ENCODE measurements at regions not wholly inside any gene's neighbourhood (a gene's known extent, or its start where the extent isn't known, plus 50 kb on each side); places are given as distances from the start of the nearest gene placed in this dataset.

DNA sequence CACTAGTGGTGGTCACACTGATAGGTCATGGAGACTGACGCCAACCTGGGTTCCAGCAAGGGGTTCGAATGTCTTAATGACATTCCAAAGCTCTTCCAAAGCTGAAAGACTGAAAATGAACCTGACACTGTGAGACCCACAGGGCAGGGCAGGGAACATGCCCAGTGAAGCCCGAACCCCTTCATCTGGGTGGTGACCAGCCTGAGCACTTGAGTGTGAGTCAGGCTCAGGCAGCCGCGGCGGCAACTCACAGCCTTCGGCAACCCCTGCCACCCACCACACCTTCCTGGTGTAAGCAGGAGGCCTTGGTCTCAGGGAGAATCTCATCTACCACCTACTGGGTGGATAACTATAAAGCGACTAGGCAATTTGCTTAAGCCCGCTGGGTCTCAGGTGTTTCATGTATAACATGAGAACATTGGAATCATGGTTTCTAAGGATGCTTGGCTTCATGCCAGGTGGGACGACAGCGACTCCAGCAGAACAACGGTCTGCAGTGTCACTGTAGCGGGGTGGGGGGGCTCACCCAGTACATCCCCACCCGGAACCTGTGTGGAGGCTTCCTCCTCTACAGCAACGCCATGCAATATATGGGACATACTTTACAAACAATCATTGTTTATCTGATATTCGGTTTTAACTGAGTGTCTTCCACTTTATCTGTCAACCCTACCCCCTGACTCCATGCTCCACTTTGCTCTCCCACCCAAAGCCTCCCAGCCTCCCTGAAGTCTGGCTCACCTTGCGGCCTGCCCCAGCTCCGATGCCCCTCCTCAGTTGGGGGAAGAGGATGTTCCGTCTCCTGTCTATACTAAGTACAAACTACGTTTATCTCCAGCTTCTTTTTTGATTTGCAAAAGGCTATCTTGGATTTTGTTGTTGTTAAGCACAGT lies 125.0 kb upstream of the MEF2A start:
- Histone ChIP-seq H3K27ac (peak overlapping the region in 11 of 21 experiments; percentile 12 to 87 (median 73)), H3K4me3 (no peak overlapping the region)

DNA sequence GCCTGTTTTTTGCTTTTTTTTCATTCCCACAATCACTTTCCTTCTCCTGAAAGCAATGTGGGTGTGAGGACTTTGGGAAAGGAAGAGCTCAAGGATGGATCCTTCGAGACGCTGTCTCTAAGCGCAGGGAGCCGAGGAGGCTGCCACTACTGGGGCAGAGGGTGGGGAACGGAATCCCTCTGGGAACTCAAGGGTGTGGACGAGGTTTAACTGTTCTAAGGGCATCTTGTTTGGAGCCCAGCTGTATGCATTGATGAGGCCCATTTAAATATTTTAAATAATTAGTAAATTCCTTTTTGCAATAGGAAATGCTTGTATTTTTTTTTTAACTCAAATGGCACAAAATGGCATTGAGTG lies 124.4 kb upstream of the MEF2A start:
- Histone ChIP-seq H3K27ac (peak overlapping the region in 16 of 21 experiments; percentile 12 to 87 (median 70)), H3K4me3 (no peak overlapping the region)

DNA sequence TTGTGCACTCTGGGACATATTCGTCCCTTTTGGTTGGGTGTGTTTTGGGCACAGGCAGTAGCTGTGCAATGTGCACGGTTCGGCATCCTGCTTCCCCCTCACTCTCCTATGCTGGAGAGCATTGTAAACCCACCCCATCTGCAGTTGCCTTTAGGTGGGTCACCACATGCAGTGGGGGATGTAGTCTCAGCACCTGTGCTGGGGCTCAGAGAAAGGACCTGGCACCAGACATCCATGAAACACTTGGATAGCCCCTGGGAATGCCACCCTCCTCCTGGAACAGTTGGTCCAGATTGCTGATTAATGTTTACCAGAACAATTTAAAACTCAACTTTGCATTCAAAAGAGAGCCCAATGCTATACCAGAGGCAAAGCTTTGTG lies 123.9 kb upstream of the MEF2A start:
- peak overlapping the region in 19 of 21 experiments; percentile 12 to 87 (median 66) for H3K27ac ChIP-seq
- H3K4me3 ChIP-seq, result no peak overlapping the region

DNA sequence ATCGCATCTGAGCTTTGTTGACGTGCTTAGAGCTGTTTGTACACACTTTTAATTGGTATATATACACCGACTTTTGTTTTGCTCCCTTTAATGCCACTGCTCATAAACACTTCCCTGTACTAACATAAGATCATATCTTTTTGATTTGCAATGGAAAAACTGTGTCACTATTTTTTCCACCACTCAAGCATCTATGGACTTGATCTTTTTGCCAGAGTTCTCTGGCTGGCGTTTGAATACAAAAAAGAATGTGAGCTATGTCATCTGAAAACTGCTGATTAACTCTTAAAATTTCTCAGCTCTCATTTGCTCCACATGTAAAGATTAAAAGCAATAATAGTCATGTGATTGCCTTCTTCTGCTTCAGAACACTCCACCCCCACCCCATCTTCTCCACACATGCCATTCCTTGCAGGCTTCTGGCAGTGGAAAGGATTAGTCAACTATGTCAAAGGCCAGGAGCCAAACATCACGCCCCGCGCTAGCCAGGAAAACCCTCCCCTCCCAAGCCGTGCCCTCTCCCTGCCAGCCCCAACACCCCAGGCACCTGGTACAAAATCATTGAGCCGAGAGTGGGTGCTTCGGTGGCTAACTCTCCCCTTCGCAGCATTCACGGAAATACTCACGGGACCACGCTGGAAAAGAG lies 123.4 kb upstream of the MEF2A start:
- Histone ChIP-seq H3K4me3 (no peak overlapping the region), H3K27ac (peak overlapping the region in 19 of 21 experiments; percentile 30 to 87 (median 66))

DNA sequence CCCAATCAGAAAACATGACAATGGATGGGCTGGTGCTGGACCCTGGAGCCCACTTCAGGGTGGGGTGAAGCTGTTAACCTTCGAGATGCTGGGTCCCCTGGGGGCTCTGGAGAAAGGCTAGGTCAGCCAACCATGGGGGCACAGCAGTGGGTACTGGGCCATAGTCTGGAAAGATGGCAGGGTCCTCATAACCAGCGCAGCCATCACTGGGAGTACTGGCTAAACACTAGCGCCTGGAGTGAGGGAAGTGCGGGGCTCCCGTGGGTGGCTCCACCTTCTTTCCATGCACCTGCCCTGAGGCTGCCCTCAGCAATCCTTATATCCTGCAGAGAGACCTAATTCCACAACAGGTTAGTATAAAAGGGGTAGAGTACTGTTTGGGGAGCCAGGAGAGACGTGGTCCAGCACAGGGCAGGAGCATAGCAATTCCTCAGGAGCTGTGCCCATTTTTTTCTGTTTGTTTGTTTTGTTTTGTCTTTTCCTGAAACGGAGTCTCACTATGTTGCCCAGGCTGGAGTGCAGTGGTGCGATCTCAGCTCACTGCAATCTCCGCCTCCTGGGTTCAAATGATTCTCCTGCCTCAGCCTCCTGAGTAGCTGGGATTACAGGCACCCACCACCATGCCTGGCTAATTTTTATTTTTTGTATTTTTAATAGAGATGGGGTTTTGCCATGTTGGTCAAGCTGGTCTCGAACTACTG lies 122.6 kb upstream of the MEF2A start:
- Histone ChIP-seq H3K4me3 (no peak overlapping the region), H3K27ac (peak overlapping the region in 16 of 21 experiments; percentile 6 to 87 (median 70))

DNA sequence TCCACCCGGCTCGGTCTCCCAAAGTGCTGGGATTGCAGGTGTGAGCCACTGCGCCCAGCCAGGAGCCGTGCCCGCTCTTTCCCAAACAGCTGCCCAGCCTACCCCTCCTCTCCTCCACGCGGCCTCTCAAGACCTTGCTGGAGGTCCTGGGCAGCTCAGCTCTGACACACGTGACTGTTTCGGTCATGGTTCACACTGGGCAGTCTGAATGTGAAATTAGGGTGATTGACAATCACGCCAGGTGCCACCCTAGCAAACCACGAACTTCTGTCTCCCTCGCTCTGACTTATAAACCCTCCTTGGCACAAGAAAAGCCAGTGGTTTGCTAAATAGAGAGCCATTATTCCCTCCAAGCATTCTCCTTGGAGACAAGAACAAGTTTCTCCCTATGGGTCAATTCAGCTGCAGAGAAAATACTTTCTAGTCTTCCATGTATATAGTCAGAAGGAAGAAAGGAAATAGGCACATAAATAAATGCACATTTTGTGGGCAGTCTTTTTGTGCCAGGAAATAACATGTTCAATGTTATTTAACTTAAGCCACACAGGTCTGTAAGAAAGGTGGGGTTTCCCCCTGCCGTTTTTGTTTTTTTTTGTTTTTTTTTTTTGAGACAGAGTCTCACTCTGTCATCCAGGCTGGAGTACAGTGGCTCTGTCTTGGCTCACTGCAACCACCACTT lies 121.9 kb upstream of the MEF2A start:
- no peak overlapping the region for H3K4me3 ChIP-seq
- H3K27ac ChIP-seq, result peak overlapping the region in 7 of 21 experiments; percentile 6 to 87 (median 64)

DNA sequence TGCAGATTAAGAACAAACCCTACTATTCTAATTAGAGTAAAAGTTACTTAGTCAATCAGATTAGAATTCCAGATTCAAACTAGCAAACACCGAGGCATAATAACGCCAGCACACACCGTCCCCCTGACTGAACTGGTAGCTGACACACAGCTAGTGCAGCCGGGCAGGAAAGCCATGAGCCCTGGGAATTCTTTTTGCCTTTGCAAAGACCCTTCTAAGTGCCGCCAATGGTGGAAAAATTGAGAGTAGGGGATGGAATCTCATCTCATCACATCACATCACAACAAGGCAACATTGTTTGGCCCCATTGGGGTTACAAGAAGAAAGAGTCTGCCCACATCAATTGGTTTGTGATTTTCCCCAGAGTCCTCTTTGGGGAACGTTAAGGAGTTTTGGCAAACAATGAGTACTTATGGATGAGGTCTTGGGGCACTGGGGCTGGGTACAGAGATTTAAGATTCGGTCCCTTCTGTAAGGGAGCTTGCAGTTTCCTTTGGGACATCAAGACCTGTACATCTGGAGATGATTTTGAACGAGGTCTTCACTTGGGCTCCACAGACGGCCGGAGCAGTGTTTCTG lies 120.4 kb upstream of the MEF2A start:
- Histone ChIP-seq H3K27ac (no peak overlapping the region), H3K4me3 (no peak overlapping the region)

DNA sequence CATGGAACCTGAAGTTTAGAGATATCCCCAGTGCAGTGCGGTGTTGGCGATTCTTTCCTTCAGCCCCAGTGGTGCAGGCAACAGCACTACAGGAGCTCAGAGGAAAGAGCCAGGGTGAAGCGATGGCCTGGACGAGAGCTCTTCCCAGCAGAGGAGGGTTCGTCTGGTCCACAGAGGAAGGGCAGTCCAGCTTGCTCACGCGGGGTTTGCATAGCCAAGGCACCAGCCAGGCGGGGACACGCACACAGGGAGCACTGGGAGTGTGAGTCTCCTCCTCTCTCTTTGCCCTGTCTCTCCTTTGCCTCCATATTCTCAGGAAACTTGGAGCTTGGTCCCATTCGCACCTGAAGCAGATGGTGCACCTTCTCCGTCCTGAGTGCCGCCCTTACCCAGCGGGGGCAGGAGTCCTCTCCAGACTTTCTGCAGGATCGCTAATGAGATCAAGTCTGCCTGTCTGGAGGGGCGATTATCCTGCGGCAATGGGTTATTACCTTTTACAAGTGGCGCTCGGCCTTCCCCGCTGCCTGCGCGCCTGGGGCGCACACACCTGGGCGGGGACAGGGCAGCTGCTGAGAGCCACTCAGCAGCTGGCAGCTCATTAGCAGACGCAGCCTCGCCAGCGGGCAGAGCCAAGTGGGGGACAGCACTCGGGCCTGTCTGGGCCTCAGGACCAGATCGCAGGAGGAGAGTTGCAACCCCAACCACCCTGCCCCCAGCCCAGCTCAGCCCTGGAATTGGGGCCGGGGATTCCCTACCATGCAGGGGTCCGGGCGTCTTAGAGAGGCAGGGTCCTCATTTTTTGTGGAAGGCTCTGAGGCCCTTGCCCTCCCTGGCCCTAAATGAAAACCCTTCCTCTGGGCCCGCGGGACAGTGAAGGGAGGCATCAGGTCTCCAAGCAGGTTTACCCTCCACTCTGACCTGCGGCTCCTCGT lies 119.0 kb upstream of the MEF2A start:
- no peak overlapping the region for H3K27ac ChIP-seq
- no peak overlapping the region for H3K4me3 ChIP-seq

DNA sequence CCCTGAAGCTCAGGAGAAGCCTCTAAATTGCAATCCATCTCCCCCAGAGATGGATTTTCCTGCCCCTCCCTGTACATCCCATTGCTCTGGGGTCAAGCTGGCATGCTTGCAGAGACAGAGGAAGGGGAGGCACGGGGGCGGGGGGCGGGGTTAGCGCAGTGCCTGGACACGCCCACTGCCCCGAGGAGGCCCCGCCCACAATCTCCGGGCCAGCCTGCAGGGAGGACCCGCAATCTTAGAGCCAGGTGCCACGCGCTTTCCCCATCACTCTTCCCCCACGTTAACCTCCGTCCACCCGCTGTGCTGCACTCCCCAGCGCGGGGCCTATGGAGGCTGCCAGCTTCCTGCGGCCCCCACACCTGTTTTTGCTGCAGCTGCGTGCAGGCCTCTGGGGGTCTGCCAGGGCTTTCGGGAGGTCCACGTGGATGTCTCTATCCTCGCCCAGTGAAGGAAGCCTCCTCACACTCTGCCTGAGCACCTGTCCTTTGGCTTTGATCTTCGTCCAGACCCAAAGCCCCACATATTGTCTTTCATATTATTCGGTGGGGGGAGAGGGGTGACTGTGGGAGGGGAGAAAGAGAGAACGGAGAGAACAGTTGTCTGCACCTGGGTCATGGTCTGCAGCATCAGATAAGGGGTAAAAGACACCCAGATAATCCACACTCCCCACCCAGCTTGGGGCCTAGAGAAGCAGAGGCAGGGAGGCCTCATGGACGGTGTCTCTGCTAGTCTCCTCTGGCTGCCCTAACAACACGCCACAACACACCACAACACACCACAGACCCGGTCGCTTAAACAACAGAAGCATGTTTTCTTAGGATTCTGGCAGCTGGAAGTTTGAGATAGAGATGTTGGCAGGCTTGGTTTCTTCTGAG lies 118.0 kb upstream of the MEF2A start:
- no peak overlapping the region for H3K27ac ChIP-seq
- H3K4me3 ChIP-seq, result no peak overlapping the region

DNA sequence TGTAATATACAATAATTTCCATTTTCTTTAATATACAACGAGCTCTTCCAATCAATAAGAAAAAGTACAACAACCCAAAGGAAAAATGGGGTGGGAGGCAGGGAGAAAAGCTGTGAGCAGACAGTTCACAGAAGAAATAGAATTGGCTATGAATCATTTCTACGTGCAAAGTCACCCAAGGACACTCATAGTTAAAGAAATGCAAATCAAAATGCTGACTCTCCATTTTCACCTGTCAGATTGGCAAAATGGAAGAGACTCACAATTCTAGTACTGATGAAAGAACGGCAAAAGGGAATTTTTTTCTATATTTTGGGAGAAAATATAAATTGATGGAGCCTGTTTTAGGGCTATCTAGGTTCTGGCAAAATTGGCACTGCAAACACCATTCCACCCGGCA lies 116.3 kb upstream of the MEF2A start:
- no peak overlapping the region for H3K4me3 ChIP-seq
- H3K27ac ChIP-seq, result peak overlapping the region in 5 of 21 experiments; percentile 76 to 93 (median 81)

DNA sequence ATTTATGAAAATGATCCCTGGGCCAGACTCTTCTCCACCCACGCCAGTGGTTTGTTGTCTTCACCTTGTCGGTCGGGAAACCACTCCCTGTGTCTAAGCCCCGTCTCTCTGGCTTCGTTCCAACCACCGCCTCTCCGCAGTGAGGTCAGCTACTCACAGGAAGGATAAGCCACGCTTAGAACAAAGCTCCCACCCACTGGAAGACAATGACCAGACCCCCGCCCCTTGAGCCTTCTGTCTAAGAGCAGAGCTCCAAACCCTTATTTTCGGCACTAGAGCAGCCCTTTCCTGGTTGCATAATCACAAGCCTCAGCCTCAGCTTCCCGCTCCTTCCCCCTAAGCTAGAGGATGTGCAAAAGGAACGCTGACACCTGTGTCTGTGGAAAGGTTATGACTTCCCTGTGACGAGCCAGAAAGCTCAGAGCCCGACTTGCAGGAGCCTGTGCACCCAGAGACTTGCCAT lies 114.9 kb upstream of the MEF2A start:
- H3K27ac ChIP-seq, result peak overlapping the region in 18 of 21 experiments; percentile 23 to 93 (median 72)
- peak overlapping the region in 1 of 7 experiments; percentile 11 for H3K4me3 ChIP-seq

DNA sequence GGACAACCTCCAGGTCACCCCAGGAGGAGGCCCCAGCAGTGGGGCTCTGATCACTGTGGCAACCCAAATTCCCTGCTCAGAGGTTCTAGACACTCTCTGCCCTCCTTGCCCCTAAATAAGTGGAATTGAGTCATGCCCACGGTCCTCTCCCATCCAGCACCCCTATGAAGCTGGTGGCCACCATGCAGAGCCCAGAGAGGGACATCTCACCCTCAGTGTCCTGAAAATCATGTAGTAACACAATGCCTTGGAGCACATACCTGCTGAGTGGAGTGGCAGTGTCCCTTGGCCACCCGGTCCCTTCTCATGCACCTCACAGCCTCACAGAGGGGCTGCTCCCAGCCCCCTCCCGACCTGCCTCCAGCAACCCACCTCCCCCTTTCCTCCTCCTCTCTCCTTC lies 114.3 kb upstream of the MEF2A start:
- H3K27ac ChIP-seq, result peak overlapping the region in 19 of 21 experiments; percentile 20 to 93 (median 69)
- H3K4me3 ChIP-seq, result no peak overlapping the region

DNA sequence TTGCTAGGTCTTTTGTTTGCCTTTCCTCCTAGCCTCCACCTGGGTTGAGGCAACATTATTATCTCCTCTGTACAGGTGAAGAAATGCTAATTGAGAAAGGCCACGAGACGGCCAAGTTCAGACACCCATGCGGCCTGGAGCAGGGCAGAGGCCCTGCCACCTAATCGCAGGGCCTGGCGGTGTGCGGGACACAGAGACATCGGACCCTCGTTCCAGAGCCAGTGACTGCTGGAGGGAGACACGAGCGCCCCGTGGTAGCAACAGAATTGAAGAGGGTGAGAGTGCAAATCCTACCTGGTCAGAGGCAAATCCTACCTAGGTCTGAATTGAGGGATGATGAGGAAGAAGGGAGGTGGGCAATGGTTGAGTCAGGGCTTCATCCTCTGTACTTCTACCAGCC lies 113.8 kb upstream of the MEF2A start:
- H3K27ac ChIP-seq, result peak overlapping the region in 16 of 21 experiments; percentile 4 to 93 (median 77)
- H3K4me3 ChIP-seq, result no peak overlapping the region

DNA sequence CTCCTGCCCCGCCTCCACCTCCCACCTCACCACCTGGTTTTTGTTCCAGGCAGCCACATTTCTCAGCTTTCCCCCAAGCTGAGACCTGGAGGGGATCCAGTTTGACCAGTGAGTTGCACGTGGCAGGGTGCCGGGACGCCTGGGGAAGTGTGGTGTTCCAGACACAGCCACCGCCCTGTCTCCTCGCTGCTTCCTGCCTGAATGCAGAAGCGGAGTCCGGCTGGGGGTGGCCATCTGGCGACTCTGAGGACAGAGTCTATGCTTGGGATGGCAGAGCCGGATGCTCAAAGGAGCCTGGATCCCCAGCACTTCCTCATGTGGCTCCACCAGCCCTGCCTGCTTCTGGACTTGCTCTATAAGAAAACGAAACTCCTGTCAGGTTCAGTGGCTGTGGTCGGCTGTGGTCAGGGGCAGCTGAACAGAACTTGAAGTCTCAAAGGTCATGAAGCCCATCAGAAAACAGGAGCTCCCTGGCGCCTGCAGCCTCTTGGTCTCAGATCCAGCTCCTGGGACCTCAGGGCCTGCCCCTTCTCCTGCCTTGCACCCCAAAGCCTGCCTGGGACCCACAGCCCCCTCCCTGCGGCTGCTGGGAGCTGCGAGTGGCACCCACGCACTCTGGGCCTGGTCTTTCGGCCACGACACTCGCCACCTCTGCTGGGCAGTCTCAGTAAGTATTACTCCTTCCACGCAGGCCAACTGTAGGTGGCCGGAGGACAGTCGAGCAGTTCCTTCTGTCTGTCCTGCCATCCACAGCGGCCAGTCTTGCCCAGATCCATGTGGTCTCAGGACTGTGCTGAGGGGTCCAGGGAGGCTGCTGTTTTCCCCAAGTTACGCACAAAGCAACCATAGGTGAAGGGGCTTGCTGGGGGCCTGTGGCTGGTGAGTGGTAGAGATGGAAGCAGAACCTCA lies 112.8 kb upstream of the MEF2A start:
- Histone ChIP-seq H3K27ac (peak overlapping the region in 19 of 21 experiments; percentile 4 to 93 (median 76)), H3K4me3 (no peak overlapping the region)

DNA sequence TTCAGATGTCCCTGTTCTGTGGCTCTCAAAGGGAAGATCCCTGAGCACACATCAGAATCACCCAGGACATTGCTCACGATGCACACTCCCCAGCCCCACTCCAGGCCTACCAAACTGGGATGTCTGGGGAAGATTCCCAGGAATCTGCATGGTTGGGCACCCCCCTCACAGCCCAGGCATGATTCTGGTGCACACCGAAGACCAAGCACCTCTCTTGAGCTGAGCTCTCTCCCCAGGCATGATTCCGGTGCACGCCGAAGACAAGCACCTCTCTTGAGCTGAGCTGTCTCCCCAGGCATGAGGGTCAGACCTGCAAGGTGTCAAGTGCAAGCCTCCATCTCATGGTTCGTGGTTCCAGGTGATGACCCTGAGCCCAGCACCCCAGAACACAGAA lies 112.2 kb upstream of the MEF2A start:
- H3K4me3 ChIP-seq, result no peak overlapping the region
- peak overlapping the region in 17 of 21 experiments; percentile 4 to 93 (median 81) for H3K27ac ChIP-seq

DNA sequence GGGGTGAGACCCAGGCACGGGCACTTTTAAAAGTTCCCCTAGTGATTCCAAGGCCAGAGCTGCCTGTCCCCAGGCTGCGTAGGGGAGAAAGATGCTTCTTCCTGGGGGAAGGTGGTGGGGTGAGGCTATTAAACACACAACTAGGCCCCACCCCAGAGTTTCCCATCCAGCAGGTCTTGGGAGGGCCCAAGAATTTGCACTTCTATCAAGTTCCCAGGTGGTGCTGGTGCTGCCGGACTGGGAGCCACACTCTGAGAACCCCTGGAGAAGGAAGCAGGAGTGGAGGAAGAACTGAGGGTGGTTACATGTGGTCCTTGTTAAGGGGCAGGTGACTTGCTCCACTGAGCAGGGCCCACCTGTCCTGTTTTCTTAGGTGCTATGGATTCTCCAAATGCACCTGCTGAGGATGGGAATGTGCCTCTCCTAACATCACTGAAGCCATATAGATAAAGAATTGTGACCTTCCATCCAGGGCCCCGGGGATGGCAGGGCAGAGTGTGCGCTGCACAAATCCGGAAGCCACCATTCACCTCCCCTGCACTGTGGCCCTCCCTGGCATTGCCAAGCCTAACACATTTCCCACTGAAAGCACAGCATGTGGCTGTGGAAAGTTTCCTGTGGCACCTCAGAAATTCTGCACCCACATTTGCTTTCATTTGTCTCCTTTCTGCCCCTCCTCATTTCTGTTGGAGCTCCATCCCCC lies 111.5 kb upstream of the MEF2A start:
- Histone ChIP-seq H3K4me3 (no peak overlapping the region), H3K27ac (peak overlapping the region in 20 of 21 experiments; percentile 31 to 93 (median 80))
